ENCODE measurements at regions not wholly inside any gene's neighbourhood (a gene's known extent, or its start where the extent isn't known, plus 50 kb on each side); places are given as distances from the start of the nearest gene placed in this dataset.

DNA sequence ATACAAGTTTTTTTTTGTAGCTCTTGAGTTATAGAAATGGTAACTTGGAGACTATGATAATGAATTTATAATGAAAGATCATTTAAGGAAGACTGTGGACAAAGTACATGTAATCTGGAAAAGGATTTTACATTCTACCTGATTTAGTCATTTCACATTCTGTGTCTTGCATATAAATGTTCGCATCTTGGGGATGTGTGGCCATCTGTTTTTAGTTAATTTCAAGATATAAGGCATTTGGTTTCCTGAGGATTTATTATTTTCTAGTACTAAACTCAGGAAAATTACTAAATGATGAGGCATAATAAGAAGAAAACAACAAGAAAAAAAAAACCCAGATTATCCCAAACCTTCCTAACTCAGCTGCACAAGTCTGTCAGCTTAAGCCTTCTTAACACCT, 112.7 kb upstream of the PRL start (continued):
- TF ChIP-seq, protein P1, sequence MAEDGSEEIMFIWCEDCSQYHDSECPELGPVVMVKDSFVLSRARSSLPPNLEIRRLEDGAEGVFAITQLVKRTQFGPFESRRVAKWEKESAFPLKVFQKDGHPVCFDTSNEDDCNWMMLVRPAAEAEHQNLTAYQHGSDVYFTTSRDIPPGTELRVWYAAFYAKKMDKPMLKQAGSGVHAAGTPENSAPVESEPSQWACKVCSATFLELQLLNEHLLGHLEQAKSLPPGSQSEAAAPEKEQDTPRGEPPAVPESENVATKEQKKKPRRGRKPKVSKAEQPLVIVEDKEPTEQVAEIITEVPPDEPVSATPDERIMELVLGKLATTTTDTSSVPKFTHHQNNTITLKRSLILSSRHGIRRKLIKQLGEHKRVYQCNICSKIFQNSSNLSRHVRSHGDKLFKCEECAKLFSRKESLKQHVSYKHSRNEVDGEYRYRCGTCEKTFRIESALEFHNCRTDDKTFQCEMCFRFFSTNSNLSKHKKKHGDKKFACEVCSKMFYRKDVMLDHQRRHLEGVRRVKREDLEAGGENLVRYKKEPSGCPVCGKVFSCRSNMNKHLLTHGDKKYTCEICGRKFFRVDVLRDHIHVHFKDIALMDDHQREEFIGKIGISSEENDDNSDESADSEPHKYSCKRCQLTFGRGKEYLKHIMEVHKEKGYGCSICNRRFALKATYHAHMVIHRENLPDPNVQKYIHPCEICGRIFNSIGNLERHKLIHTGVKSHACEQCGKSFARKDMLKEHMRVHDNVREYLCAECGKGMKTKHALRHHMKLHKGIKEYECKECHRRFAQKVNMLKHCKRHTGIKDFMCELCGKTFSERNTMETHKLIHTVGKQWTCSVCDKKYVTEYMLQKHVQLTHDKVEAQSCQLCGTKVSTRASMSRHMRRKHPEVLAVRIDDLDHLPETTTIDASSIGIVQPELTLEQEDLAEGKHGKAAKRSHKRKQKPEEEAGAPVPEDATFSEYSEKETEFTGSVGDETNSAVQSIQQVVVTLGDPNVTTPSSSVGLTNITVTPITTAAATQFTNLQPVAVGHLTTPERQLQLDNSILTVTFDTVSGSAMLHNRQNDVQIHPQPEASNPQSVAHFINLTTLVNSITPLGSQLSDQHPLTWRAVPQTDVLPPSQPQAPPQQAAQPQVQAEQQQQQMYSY (CRISPR knock-in tag; IDR thresholded peaks at IDR 0.05), result no peak
- no peak for TF ChIP-seq NFYB (CRISPR knock-in tag; conservative IDR thresholded peaks at IDR 0.05; ENCODE audit: low read depth)

DNA sequence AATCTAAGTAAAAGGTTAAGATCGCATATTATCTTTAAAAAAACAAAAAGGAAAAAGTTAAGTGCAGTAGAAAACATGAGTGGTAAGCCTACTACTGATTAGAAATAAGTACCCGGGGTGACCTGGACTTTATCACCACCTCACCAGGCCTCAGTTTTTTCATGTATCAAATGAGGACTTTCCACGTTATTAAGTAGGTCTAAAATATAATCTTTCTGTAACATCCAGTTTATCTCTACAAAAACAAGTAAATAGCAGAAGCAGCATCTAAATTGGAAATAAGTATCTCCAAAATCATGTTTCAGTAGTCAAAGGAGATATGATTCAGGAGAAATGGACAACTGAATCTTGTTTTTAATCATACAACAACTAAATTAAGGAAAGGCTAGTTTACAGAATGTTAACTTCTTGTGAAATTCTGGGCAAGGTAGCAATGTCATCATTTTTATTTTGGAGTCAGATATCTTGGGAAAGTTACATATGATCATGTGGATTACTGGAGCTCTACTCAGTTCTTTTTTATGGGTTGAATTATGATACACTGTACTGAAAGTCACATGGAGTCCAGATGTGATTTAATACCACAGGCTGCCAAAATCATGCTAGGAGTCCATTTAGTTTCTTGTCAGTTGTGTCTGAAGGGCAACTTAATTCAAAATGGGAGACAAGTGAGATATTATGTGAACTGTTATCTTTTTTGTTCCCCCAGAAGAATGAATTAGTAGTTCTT, 114.7 kb upstream of the PRL start:
- ChIA-PET POLR2A (no interaction called here), CTCF (no interaction called here)
- no peak overlapping the region for H3K4me3 Mint-ChIP-seq
- DNase-seq (ENCODE audit: low spot score), result no peak
- H3K9me3 Mint-ChIP-seq, result peaks cover 3% of the 10 kb centered on the region; the same call in 1 of the 2 replicates
- H3K4me1 Mint-ChIP-seq, result peaks cover 32% of the 10 kb centered on the region
- H3K27me3 Mint-ChIP-seq (ENCODE audit: low read depth), result no peaks in the 10 kb centered on the region
- no peak for TF ChIP-seq CREB1 (CRISPR knock-in tag; IDR thresholded peaks at IDR 0.05)
- TF ChIP-seq, protein P2, sequence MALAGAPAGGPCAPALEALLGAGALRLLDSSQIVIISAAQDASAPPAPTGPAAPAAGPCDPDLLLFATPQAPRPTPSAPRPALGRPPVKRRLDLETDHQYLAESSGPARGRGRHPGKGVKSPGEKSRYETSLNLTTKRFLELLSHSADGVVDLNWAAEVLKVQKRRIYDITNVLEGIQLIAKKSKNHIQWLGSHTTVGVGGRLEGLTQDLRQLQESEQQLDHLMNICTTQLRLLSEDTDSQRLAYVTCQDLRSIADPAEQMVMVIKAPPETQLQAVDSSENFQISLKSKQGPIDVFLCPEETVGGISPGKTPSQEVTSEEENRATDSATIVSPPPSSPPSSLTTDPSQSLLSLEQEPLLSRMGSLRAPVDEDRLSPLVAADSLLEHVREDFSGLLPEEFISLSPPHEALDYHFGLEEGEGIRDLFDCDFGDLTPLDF (CRISPR knock-in tag; IDR thresholded peaks at IDR 0.05), result no peak
- TF ChIP-seq, protein P3, sequence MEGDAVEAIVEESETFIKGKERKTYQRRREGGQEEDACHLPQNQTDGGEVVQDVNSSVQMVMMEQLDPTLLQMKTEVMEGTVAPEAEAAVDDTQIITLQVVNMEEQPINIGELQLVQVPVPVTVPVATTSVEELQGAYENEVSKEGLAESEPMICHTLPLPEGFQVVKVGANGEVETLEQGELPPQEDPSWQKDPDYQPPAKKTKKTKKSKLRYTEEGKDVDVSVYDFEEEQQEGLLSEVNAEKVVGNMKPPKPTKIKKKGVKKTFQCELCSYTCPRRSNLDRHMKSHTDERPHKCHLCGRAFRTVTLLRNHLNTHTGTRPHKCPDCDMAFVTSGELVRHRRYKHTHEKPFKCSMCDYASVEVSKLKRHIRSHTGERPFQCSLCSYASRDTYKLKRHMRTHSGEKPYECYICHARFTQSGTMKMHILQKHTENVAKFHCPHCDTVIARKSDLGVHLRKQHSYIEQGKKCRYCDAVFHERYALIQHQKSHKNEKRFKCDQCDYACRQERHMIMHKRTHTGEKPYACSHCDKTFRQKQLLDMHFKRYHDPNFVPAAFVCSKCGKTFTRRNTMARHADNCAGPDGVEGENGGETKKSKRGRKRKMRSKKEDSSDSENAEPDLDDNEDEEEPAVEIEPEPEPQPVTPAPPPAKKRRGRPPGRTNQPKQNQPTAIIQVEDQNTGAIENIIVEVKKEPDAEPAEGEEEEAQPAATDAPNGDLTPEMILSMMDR (IDR thresholded peaks at IDR 0.05), result no peak
- TF ChIP-seq, protein P4, sequence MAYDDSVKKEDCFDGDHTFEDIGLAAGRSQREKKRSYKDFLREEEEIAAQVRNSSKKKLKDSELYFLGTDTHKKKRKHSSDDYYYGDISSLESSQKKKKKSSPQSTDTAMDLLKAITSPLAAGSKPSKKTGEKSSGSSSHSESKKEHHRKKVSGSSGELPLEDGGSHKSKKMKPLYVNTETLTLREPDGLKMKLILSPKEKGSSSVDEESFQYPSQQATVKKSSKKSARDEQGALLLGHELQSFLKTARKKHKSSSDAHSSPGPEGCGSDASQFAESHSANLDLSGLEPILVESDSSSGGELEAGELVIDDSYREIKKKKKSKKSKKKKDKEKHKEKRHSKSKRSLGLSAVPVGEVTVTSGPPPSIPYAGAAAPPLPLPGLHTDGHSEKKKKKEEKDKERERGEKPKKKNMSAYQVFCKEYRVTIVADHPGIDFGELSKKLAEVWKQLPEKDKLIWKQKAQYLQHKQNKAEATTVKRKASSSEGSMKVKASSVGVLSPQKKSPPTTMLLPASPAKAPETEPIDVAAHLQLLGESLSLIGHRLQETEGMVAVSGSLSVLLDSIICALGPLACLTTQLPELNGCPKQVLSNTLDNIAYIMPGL (CRISPR knock-in tag; IDR thresholded peaks at IDR 0.05), result no peak
- TF ChIP-seq ZNF232 (CRISPR knock-in tag; IDR thresholded peaks at IDR 0.05), result no peak
- TF ChIP-seq CREM (CRISPR knock-in tag; IDR thresholded peaks at IDR 0.05), result no peak
- no peak for TF ChIP-seq ZNF219 (CRISPR knock-in tag; IDR thresholded peaks at IDR 0.05; ENCODE audit: borderline replicate concordance)
- TF ChIP-seq NR3C1 (CRISPR knock-in tag; conservative IDR thresholded peaks at IDR 0.05; ENCODE audit: low read depth), result no peak
- TF ChIP-seq, protein P5, sequence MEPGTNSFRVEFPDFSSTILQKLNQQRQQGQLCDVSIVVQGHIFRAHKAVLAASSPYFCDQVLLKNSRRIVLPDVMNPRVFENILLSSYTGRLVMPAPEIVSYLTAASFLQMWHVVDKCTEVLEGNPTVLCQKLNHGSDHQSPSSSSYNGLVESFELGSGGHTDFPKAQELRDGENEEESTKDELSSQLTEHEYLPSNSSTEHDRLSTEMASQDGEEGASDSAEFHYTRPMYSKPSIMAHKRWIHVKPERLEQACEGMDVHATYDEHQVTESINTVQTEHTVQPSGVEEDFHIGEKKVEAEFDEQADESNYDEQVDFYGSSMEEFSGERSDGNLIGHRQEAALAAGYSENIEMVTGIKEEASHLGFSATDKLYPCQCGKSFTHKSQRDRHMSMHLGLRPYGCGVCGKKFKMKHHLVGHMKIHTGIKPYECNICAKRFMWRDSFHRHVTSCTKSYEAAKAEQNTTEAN (CRISPR knock-in tag; IDR thresholded peaks at IDR 0.05), result no peak
- no peak for TF ChIP-seq ZNF396 (CRISPR knock-in tag; IDR thresholded peaks at IDR 0.05; ENCODE audit: borderline replicate concordance)
- TF ChIP-seq, protein P6, sequence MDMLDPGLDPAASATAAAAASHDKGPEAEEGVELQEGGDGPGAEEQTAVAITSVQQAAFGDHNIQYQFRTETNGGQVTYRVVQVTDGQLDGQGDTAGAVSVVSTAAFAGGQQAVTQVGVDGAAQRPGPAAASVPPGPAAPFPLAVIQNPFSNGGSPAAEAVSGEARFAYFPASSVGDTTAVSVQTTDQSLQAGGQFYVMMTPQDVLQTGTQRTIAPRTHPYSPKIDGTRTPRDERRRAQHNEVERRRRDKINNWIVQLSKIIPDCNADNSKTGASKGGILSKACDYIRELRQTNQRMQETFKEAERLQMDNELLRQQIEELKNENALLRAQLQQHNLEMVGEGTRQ (CRISPR knock-in tag; IDR thresholded peaks at IDR 0.05), result no peak
- TF ChIP-seq, protein P7, sequence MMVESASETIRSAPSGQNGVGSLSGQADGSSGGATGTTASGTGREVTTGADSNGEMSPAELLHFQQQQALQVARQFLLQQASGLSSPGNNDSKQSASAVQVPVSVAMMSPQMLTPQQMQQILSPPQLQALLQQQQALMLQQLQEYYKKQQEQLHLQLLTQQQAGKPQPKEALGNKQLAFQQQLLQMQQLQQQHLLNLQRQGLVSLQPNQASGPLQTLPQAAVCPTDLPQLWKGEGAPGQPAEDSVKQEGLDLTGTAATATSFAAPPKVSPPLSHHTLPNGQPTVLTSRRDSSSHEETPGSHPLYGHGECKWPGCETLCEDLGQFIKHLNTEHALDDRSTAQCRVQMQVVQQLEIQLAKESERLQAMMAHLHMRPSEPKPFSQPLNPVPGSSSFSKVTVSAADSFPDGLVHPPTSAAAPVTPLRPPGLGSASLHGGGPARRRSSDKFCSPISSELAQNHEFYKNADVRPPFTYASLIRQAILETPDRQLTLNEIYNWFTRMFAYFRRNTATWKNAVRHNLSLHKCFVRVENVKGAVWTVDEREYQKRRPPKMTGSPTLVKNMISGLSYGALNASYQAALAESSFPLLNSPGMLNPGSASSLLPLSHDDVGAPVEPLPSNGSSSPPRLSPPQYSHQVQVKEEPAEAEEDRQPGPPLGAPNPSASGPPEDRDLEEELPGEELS (CRISPR knock-in tag; IDR thresholded peaks at IDR 0.05), result no peak
- TF ChIP-seq, protein P8, sequence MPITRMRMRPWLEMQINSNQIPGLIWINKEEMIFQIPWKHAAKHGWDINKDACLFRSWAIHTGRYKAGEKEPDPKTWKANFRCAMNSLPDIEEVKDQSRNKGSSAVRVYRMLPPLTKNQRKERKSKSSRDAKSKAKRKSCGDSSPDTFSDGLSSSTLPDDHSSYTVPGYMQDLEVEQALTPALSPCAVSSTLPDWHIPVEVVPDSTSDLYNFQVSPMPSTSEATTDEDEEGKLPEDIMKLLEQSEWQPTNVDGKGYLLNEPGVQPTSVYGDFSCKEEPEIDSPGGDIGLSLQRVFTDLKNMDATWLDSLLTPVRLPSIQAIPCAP (CRISPR knock-in tag; IDR thresholded peaks at IDR 0.05), result no peak
- TF ChIP-seq ETV6 (CRISPR knock-in tag; IDR thresholded peaks at IDR 0.05), result no peak
- TF ChIP-seq TP53 (CRISPR knock-in tag; IDR thresholded peaks at IDR 0.05), result no peak
- ATAC-seq, result no peak
- no peak overlapping the region for H3K27ac Mint-ChIP-seq
- H3K36me3 Mint-ChIP-seq, result no peaks in the 10 kb centered on the region
